GM20000 (cell line): ENCODE measurements at regions not wholly inside any gene's neighbourhood (a gene's known extent, or its start where the extent isn't known, plus 50 kb on each side); places are given as distances from the start of the nearest gene placed in this dataset.
A peak's percentile ranks its signal among the peaks of the same experiment; 100 is the strongest.

Experiments
- DNase-seq: peaks from one replicate; pipeline ENCODE4 v3.0.0; 2012; ENCODE audit warnings: low spot score
- CTCF ChIP-seq: IDR thresholded peaks from 2 replicates; pipeline ENCODE4 v1.5.1; 2012; ENCODE audit warnings: mild to moderate bottlenecking, control low read depth; ENCODE audit errors: extremely low read depth, missing control alignments

GRCh38 chr15:69994429-69995205 lies 103.1 kb downstream of the TLE3 start:
- peak; percentile 36 for DNase-seq

GRCh38 chr15:69996321-69997160 lies 101.2 kb downstream of the TLE3 start:
- TF ChIP-seq CTCF, result no peak
- no peak for DNase-seq

More at GRCh38 chr15:69994429-69995205, 103.1 kb downstream of the TLE3 start:
- no peak for TF ChIP-seq CTCF

DNA sequence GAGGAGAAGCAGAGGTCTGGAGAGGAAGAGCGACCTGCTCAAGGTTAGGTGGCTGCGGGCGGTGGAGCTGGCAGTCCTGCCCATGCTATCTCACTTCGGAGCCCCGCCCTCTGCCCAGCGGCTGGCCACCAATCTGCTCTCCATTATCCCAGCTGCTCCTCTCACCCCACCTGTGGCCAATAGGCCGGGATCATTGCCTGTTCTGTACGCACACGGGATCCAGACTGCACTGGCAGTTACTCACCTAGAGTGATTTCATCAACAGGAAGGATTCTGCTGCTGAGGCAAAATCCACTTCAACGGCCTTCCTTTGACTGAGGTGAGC lies 100.6 kb downstream of the TLE3 start:
- no peak for TF ChIP-seq CTCF
- DNase-seq, result no peak
